ENCODE measurements at regions not wholly inside any gene's neighbourhood (a gene's known extent, or its start where the extent isn't known, plus 50 kb on each side); places are given as distances from the start of the nearest gene placed in this dataset.

DNA sequence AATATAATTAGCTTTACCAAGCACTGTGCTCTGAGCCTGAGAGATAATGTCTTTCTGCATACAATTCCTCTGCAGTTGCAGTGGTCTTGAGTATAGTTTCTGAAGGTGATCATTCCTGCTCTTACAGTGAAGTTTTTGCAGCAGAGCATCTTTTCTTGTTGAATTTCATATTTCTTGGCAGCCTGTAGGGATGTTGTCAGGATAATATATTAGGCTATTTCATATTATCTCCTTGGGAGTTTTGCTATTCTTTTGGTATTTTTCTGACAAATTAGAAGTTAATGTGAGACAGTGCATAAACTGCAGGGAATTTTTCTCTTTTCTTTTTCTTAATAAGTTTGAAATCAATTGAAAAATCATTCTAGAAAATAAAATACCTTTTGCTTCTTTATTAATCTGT lies 1502.6 kb upstream of the FLRT2 start:
- TF ChIP-seq, protein P1, sequence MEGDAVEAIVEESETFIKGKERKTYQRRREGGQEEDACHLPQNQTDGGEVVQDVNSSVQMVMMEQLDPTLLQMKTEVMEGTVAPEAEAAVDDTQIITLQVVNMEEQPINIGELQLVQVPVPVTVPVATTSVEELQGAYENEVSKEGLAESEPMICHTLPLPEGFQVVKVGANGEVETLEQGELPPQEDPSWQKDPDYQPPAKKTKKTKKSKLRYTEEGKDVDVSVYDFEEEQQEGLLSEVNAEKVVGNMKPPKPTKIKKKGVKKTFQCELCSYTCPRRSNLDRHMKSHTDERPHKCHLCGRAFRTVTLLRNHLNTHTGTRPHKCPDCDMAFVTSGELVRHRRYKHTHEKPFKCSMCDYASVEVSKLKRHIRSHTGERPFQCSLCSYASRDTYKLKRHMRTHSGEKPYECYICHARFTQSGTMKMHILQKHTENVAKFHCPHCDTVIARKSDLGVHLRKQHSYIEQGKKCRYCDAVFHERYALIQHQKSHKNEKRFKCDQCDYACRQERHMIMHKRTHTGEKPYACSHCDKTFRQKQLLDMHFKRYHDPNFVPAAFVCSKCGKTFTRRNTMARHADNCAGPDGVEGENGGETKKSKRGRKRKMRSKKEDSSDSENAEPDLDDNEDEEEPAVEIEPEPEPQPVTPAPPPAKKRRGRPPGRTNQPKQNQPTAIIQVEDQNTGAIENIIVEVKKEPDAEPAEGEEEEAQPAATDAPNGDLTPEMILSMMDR (IDR thresholded peaks at IDR 0.05; ENCODE audit: low read depth, low read length) = no peak
- no peak overlapping the region for H3K4me3 ChIP-seq (ENCODE audit: low read depth, low read length)

DNA sequence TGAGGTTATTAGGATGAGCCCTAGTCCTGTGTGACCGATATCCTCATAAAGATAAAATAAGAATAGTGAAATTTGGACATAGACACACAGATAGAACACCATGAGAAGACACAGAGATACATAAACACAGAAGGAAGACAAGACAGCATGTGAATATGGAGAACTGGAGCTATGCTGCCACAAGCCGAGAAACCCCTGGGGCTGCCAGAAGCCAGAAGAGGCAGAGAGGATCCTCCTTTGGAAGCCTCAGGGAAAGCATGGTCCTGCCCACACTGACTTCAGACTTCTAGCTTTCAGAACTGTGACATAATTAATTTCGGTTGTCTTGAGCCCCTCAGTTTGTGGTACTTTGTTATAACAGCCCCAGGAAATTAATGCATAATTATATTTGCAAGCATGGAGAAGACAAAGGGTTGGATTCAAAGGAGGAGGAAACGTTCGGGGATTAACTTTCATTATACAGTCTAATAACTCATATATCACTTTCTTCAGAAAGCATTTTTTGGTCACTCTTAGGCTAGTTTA lies 1501.8 kb upstream of the FLRT2 start:
- TF ChIP-seq, protein P1 (IDR thresholded peaks at IDR 0.05; ENCODE audit: low read depth, low read length) = no peak
- H3K4me3 ChIP-seq (ENCODE audit: low read depth, low read length) = no peak overlapping the region

DNA sequence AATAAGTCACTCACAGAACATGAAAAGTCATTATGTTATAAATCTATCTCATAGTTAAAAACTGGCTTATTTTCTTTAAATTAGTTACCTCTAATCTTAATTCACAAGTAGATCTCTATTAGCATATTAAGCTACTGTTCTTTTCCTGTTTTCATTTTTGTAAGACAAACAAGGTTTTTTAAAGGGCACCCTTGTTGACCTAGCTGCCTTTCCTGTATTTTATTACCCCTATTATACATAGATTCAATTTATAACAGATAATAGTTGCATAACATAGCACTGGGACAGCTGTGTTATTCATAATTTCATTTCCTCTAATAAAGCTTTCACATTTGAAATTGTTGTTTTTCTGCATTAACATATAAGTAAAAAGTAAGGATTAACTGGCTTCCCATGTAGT lies 1500.7 kb upstream of the FLRT2 start:
- TF ChIP-seq, protein P1 (IDR thresholded peaks at IDR 0.05; ENCODE audit: low read depth, low read length) = no peak
- no peak overlapping the region for H3K4me3 ChIP-seq (ENCODE audit: low read depth, low read length)

DNA sequence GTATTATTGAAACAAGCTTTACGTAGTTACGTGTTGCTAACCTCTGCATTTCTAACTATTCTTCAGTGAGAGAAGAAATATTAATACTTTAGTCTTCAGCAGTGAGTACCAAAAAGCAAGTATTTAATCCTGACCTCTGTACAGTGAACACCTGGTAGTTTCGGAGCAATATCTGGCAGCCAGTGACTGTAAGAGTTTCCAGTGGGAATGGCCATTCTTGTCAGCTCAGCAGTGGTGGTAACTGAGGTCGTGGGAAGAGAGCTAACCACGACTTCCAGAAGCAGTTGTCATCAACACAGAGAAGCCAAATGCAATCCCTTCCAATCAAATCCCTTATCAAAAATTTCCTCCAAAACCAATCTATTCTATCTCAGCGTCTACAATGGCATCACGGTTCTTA lies 1500.2 kb upstream of the FLRT2 start:
- TF ChIP-seq, protein P1 (IDR thresholded peaks at IDR 0.05; ENCODE audit: low read depth, low read length) = no peak

DNA sequence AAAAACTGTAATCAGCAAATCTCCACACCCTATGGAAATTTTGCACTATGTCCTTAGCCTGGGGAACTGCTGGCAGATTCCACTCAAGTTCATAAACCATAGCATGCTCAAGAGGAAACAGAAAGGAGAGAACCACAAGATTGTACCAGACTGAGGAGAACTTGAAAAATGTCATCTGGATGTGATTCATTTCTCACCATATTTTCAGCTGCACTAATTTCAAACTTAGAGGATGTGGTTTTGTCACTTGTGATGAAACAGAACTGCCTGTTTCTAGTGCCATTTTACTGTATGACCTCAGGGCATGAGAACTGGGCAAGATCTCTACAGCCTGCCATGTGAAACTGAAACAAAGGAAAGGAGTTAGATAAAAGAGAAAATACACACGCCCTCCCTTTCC lies 1493.1 kb upstream of the FLRT2 start:
- TF ChIP-seq, protein P1 (IDR thresholded peaks at IDR 0.05; ENCODE audit: low read depth, low read length) = no peak
- H3K4me3 ChIP-seq (ENCODE audit: low read depth, low read length) = no peak overlapping the region

More for the DNA sequence above, 1500.2 kb upstream of the FLRT2 start:
- H3K4me3 ChIP-seq (ENCODE audit: low read depth, low read length) = no peak overlapping the region

DNA sequence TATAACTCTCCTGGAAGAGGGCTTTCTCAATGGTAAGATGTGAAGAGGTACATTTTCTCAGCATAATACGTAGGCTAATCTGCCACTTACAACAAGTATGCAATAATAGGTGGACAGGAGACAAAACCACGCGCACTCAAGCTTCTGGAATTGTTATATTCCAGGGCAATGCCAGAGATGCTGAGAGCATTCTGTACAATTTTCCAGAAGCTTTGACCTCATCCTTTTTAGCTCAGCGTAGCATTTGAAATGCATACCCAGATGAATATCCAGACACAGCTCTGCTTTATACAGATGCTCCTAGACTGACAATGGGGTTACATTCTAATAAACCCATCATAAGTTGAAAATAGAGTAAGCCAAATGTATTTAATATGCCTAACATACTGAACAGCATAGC lies 1492.4 kb upstream of the FLRT2 start:
- no peak overlapping the region for H3K4me3 ChIP-seq (ENCODE audit: low read depth, low read length)
- TF ChIP-seq, protein P1 (IDR thresholded peaks at IDR 0.05; ENCODE audit: low read depth, low read length) = no peak

GRCh38 chr14:84040101-84040500 lies 1489.8 kb upstream of the FLRT2 start:
- TF ChIP-seq, protein P1 (IDR thresholded peaks at IDR 0.05; ENCODE audit: low read depth, low read length) = no peak
- H3K4me3 ChIP-seq (ENCODE audit: low read depth, low read length) = no peak overlapping the region

All from WI38 (cell line).